Spleen (tissue), 7 donors: ENCODE measurements at regions not wholly inside any gene's neighbourhood (a gene's known extent, or its start where the extent isn't known, plus 50 kb on each side); places are given as distances from the start of the nearest gene placed in this dataset.

Experiments
- CTCF ChIP-seq, 11 experiments: fragments of 200-600 bp in 7 of 11; fragments of 450-650 bp in 4 of 11; sonication (generic) in 4 of 11; IDR thresholded peaks in 8 of 11; conservative IDR thresholded peaks in 3 of 11; 1 replicate in 7 of 11; 2 replicates in 4 of 11; pipeline versions ENCODE4 v1.4.0 to v1.8.0; 2016 to 2021; ENCODE audit warnings: antibody characterized with exemption in 11 of 11, inconsistent platforms in 4 of 11, mild to moderate bottlenecking in 1 of 11
- POLR2AphosphoS5 ChIP-seq, 3 donors: sonication (generic); formaldehyde crosslinking; IDR thresholded peaks; one replicate each; pipeline ENCODE4 v1.5.1; 2017; ENCODE audit warnings: antibody characterized with exemption in 3 of 3
- donor health status: DM: no; HTN: no; CAD: no; lungs with moderate emphysema.
- donor health status: DM: no; HTN: no; CAD: no.
- donor health status: DM: no; HTN: no; CAD: no.

- TF ChIP-seq CTCF (IDR thresholded peaks at IDR 0.05 in 8 of 11, conservative IDR thresholded peaks at IDR 0.05 in 3 of 11) (no peak), POLR2AphosphoS5 (IDR thresholded peaks at IDR 0.05) (no peak)
These were observed 291.8 kb upstream of the ERCC4 start for GRCh38 chr16:13628156-13628555.
